Fibroblast of the aortic adventitia (primary cell): ENCODE measurements at regions not wholly inside any gene's neighbourhood (a gene's known extent, or its start where the extent isn't known, plus 50 kb on each side); places are given as distances from the start of the nearest gene placed in this dataset.

Source experiments
- DNase-seq: peaks from one replicate; pipeline ENCODE4 v3.0.0-alpha.2; 2010; ENCODE audit warnings: low read depth
- H3K4me3 ChIP-seq: 2 replicates; pipeline ENCODE4 v1.5.1; 2011; ENCODE audit warnings: low read depth, mild to moderate bottlenecking, control low read depth, low read length, moderate library complexity
- TF ChIP-seq, protein P1 (sequence below): IDR thresholded peaks from 2 replicates; pipeline ENCODE4 v1.5.1; 2011; ENCODE audit warnings: mild to moderate bottlenecking, low read length, control low read depth, inconsistent platforms; ENCODE audit not compliant: insufficient read depth

DNA sequence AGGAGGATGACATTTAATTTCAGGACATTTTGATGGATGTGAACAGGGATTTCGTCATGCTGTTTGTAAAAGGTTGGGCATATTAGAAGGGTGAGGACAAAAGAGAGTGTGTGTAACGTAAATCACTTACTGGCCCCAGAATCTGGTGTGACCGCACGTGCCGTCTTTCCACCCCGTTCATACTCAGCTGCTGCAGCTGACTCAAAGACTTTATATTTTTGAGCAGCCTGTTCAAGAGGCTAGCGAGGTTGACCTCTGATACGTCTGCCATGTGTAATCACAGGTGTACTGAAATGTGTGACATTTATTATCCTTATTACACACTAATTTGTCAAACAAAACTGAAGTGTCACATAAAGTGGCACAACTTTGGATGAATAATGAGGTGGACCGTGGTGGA, 66.5 kb upstream of the ERRFI1 start:
- no peak for DNase-seq
- no peak overlapping the region for H3K4me3 ChIP-seq
- TF ChIP-seq, protein P1, sequence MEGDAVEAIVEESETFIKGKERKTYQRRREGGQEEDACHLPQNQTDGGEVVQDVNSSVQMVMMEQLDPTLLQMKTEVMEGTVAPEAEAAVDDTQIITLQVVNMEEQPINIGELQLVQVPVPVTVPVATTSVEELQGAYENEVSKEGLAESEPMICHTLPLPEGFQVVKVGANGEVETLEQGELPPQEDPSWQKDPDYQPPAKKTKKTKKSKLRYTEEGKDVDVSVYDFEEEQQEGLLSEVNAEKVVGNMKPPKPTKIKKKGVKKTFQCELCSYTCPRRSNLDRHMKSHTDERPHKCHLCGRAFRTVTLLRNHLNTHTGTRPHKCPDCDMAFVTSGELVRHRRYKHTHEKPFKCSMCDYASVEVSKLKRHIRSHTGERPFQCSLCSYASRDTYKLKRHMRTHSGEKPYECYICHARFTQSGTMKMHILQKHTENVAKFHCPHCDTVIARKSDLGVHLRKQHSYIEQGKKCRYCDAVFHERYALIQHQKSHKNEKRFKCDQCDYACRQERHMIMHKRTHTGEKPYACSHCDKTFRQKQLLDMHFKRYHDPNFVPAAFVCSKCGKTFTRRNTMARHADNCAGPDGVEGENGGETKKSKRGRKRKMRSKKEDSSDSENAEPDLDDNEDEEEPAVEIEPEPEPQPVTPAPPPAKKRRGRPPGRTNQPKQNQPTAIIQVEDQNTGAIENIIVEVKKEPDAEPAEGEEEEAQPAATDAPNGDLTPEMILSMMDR, result no peak

DNA sequence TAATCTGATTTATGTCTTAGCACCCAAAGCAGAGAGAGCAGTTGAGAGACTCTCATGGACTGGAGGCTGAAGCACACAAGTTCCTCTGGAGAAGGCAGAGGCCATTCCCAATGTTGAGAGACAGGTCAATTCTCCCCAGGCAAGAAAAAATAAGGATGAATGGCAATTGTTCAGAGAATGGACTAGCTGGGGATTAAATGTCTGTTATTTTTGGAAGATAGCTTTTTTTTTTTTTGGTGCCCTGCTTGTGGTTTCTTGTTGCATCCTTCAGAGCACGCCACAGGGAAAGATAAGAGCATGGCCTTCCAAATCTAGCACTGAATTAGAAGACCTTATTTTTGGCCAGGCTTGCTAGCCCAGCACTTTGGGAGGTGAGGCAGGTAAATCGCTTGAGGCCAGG, 65.6 kb upstream of the ERRFI1 start:
- TF ChIP-seq, protein P1, result no peak
- DNase-seq, result peak; percentile 57

DNA sequence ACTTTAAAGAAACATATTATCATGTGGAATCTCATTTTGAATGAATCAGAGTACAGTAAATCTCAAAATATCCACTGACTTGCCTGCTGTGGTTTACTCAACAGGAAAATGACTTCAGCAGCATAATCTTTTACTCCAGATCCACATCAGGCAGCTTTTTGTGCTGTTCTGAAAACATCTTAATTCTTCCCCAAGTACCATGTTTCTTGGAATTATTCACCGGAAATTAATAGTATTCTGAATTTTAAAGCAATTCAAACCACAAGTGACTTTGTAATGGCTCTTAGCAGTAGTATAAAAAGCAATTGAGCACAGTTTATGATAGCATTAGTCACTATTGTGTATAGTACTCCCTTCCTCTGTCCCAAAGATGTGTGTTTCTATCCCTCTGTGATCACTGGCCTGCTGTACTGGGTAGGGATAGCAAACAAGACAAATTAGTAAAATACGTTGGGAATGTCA, 64.2 kb upstream of the ERRFI1 start:
- DNase-seq, result peak; percentile 98
- no peak overlapping the region for H3K4me3 ChIP-seq
- TF ChIP-seq, protein P1, result no peak

More for the DNA sequence above, 65.6 kb upstream of the ERRFI1 start:
- H3K4me3 ChIP-seq, result no peak overlapping the region

DNA sequence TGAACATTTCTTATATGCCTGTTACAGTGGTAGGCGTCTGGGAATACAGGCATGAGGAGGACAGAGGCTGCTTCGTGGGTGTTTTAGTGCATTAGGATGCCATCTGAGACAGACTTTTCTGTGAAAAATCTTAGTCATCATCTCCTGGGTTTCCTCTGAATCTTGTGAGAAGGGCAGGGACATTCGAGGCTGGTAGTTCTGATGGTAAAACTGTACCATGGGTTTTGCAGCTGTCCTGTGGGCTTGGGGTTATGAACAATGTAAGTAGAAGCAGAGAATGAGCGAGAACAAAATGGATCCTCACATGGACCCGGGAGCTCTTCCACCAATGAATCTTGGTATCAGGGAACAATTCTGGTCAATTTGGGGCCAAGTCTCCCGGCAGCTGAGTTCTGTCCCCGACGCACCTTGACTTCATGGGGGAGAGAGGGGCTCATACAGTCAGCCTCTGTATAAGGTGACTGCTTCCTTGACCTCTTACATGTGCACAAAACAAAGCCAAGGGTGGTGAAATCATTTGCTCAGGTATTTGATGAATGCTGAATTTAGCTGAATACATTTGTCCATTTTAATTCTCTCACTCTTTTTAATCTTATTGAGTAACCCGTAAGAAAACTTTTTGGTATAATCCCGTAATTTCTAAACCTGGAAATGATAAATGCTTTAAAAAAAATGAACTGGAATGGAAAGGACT, 63.6 kb upstream of the ERRFI1 start:
- H3K4me3 ChIP-seq, result no peak overlapping the region
- peak; percentile 23 for DNase-seq
- TF ChIP-seq, protein P1, result no peak

DNA sequence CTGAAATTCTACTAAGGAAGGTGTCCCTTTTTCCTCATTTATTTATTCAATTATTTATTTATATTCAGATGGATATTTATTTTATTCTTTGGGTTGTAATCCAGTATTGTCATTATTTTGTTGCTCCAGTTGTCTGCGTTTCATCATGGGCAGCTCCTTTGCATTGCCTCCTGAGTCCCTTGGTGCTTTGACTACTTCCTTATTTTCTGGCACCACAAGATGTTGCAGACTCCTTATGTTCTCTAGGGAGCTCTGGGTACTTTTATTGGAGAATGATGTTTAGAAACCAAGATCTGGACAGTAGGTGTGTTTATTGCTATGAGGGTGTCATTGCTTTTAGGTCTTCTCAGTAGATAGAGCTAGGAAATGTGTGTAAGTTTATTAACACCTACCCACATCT, 59.9 kb upstream of the ERRFI1 start:
- TF ChIP-seq, protein P1, result no peak
- H3K4me3 ChIP-seq, result no peak overlapping the region
- DNase-seq, result no peak

DNA sequence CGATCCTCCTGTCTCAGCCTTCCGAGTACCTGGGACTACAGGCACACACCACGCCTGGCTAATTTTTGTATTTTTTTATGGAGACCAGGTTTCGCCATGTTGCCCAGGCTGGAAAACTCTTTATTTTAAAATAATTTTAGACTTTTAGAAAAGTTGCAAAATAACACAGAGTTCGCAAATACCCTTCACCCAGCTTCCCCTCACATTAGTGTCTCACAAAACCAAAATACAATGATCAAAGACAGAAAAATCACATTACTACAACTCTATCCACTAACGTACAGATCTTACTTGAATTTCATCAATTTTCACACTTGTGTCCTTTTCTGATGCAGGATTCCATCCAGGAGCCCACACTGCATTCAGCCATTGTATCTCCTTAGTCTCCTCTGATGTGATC, 58.8 kb upstream of the ERRFI1 start:
- H3K4me3 ChIP-seq, result no peak overlapping the region
- TF ChIP-seq, protein P1, result no peak
- no peak for DNase-seq
